ENCODE measurements at regions not wholly inside any gene's neighbourhood (a gene's known extent, or its start where the extent isn't known, plus 50 kb on each side); places are given as distances from the start of the nearest gene placed in this dataset.

- TF ChIP-seq ZBTB49 (tag by site-specific recombination; IDR thresholded peaks at IDR 0.05; ENCODE audit: low read depth) (no peak), ZNF777 (tag by site-specific recombination; IDR thresholded peaks at IDR 0.05; ENCODE audit: borderline replicate concordance) (no peak), WT1 (tag by site-specific recombination; IDR thresholded peaks at IDR 0.05) (no peak), ZNF660 (tag by site-specific recombination; IDR thresholded peaks at IDR 0.05) (no peak)
- ChIA-PET CTCF (interaction anchor here (0.7 to 1.0 kb wide), 2 partner anchors 39 to 128 kb away, joined by 3 read pairs; no protein-coding TSS in a partner anchor), POLR2A (no interaction called here)
- Histone ChIP-seq H3K4me3 (ENCODE audit: low read depth, low read length) (no peak overlapping the region), H3K4me1 (ENCODE audit: control insufficient read depth, insufficient read depth, low read length) (no peaks in the 10 kb centered on the region), H3K9me3 (ENCODE audit: control insufficient read depth, insufficient read depth, low read depth, low read length) (no peaks in the 10 kb centered on the region), H3K36me3 (ENCODE audit: control insufficient read depth in 2 of 2, insufficient read depth in 1 of 2, low read length in 2 of 2) (no peaks in the 10 kb centered on the region), H3K27ac (ENCODE audit: extremely low read depth, low read depth, low read length) (no peak overlapping the region)
Measured at GRCh38 chr2:8564475-8564874, 117.4 kb upstream of the ID2 start.

GRCh38 chr2:8565399-8566154 lies 116.3 kb upstream of the ID2 start:
- H3K9me3 ChIP-seq (ENCODE audit: control insufficient read depth, insufficient read depth, low read depth, low read length), result no peaks in the 10 kb centered on the region
- no peaks in the 10 kb centered on the region for H3K4me1 ChIP-seq (ENCODE audit: control insufficient read depth, insufficient read depth, low read length)
- CTCF ChIA-PET, result no interaction called here
- H3K4me3 ChIP-seq (ENCODE audit: low read depth, low read length), result no peak overlapping the region
- no peaks in the 10 kb centered on the region for H3K36me3 ChIP-seq (ENCODE audit: control insufficient read depth in 2 of 2, insufficient read depth in 1 of 2, low read length in 2 of 2)
- POLR2A ChIA-PET, result no interaction called here
- no peak overlapping the region for H3K27ac ChIP-seq (ENCODE audit: extremely low read depth, low read depth, low read length)
- TF ChIP-seq ZNF394 (tag by site-specific recombination; IDR thresholded peaks at IDR 0.05; ENCODE audit: borderline replicate concordance) (no peak), WT1 (tag by site-specific recombination; IDR thresholded peaks at IDR 0.05) (no peak), SCRT1 (tag by site-specific recombination; IDR thresholded peaks at IDR 0.05; ENCODE audit: borderline replicate concordance) (no peak), ZNF558 (tag by site-specific recombination; IDR thresholded peaks at IDR 0.05) (no peak), YY2 (tag by site-specific recombination; IDR thresholded peaks at IDR 0.05) (no peak), ZNF501 (tag by site-specific recombination; IDR thresholded peaks at IDR 0.05) (no peak), ZNF629 (tag by site-specific recombination; IDR thresholded peaks at IDR 0.05) (no peak)

GRCh38 chr2:8566155-8566670 lies 115.6 kb upstream of the ID2 start:
- ChIA-PET POLR2A (interaction anchor here (1.5 kb wide), 1 partner anchor 115 kb away, joined by 5 read pairs; the partner anchor contains the start of gene ID2), CTCF (no interaction called here)
- H3K4me3 ChIP-seq (ENCODE audit: low read depth, low read length), result no peak overlapping the region
- H3K27ac ChIP-seq (ENCODE audit: extremely low read depth, low read depth, low read length), result no peak overlapping the region
- no peaks in the 10 kb centered on the region for H3K4me1 ChIP-seq (ENCODE audit: control insufficient read depth, insufficient read depth, low read length)
- H3K36me3 ChIP-seq (ENCODE audit: control insufficient read depth in 2 of 2, insufficient read depth in 1 of 2, low read length in 2 of 2), result no peaks in the 10 kb centered on the region
- no peaks in the 10 kb centered on the region for H3K9me3 ChIP-seq (ENCODE audit: control insufficient read depth, insufficient read depth, low read depth, low read length)
- no peak for TF ChIP-seq PRDM4 (tag by site-specific recombination; IDR thresholded peaks at IDR 0.05)
- no peak for TF ChIP-seq ZNF184 (tag by site-specific recombination; IDR thresholded peaks at IDR 0.05)
- TF ChIP-seq ZNF416 (tag by site-specific recombination; IDR thresholded peaks at IDR 0.05), result no peak
- TF ChIP-seq MEIS1 (CRISPR knock-in tag; IDR thresholded peaks at IDR 0.05; ENCODE audit: borderline replicate concordance), result no peak
- TF ChIP-seq ZNF174 (tag by site-specific recombination; IDR thresholded peaks at IDR 0.05), result no peak
- no peak for TF ChIP-seq ZNF645 (tag by site-specific recombination; IDR thresholded peaks at IDR 0.05)
- TF ChIP-seq HIC1 (tag by site-specific recombination; IDR thresholded peaks at IDR 0.05), result no peak
- TF ChIP-seq KLF16 (tag by site-specific recombination; IDR thresholded peaks at IDR 0.05), result no peak
- TF ChIP-seq BCL11B (tag by site-specific recombination; IDR thresholded peaks at IDR 0.05; ENCODE audit: low read depth), result no peak
- TF ChIP-seq ZNF16 (tag by site-specific recombination; IDR thresholded peaks at IDR 0.05; ENCODE audit: low read depth), result no peak
- no peak for TF ChIP-seq MYNN (tag by site-specific recombination; IDR thresholded peaks at IDR 0.05; ENCODE audit: borderline replicate concordance)
- no peak for TF ChIP-seq FEZF1 (tag by site-specific recombination; IDR thresholded peaks at IDR 0.05)
- TF ChIP-seq ZNF785 (tag by site-specific recombination; IDR thresholded peaks at IDR 0.05), result no peak
- TF ChIP-seq ZNF658 (tag by site-specific recombination; IDR thresholded peaks at IDR 0.05), result no peak
